ENCODE measurements at regions not wholly inside any gene's neighbourhood (a gene's known extent, or its start where the extent isn't known, plus 50 kb on each side); places are given as distances from the start of the nearest gene placed in this dataset.
"Not testable (repeated sequence)": the region's sequence is repeated elsewhere in the genome, so short reads cannot be mapped to it uniquely, and the experiment has no call there.

DNA sequence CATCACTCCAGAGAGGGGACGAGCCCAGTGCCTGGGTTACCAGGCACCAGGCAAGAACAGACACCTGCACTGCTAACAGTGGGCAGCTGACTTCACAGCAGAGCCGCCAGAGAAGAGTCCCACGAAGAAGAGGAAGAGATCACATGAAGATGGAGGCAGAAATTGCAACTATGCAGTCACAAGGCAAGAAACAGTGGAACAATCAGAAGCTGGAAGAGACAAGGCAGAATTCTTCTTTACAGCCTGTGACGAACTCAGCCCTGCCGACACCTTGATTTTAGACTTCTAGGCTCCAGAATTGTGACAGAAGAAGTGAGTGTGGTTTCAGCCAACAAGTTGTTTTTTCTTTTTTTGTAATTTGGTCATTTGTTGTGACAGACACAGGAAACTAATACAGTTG, 59.2 kb downstream of the IL12A start:
- DNase-seq (ENCODE audit: low spot score) = no peak

GRCh38 chr3:160049038-160049437, 60.4 kb downstream of the IL12A start:
- no peak for DNase-seq (ENCODE audit: low spot score)

GRCh38 chr3:160049565-160049964, 60.9 kb downstream of the IL12A start:
- DNase-seq (ENCODE audit: low spot score) = no peak

DNA sequence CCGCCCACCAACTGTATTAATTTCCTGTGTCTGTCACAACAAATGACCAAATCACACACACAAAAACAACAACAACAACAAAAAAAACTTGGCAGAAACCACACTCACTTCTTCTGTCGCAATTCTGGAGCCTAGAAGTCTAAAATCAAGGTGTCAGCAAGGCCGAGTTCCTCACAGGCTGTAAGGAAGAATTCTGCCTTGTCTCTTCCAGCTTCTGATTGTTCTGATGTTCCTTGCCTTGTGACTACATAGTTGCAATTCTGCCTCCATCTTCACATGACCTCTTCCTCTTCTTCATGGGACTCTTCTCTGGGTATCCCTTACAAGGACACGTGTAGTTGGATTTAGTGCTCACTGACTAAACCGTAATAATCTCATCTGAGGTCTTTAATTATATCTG, 61.4 kb downstream of the IL12A start:
- no peak for DNase-seq (ENCODE audit: low spot score)

GRCh38 chr3:160052385-160053047, 63.9 kb downstream of the IL12A start:
- DNase-seq (ENCODE audit: low spot score) = no peak

- no peak for DNase-seq (ENCODE audit: low spot score)
Measured at GRCh38 chr3:160053048-160053391, 64.4 kb downstream of the IL12A start.

DNA sequence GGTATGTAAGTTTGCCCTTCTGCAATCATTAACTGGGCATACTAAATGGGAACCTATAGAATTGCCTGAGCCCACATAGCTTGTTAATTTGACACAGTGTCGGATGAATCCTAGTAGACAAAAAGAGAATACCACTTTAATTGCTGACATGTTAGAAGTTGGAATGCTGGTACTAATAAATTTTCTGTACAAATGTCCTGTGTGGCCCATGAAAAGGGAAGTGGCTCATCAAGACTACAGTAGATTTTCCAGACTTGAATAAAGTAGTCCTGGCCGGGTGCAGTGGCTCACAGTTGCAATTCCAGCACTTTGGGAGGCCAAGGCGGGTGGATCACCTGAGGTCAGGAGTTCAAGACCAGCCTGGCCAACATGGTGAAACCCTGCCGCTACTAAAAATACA, 66.2 kb downstream of the IL12A start:
- not testable (repeated sequence) for DNase-seq (ENCODE audit: low spot score)

DNA sequence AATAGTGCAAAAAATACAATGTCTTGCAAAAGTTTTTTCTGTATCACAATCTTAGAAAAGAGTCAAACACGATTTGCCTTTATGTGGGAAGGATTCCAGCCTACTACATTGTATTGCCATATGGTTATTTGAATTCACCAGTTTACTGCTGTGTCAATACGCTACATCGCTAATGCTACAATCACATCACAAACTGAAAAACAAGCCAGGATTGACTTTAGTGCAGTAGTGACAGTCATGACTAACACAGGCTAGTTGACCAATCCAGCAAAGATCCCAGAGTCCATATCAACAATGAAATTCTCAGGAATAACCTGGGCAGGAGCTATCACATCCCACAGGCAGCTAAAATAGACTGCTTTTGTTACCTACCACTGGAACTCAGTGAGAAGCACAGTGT, 67.0 kb downstream of the IL12A start:
- no peak for DNase-seq (ENCODE audit: low spot score)

- DNase-seq (ENCODE audit: low spot score) = no peak
Measured at GRCh38 chr3:160057331-160057730, 68.7 kb downstream of the IL12A start.

DNA sequence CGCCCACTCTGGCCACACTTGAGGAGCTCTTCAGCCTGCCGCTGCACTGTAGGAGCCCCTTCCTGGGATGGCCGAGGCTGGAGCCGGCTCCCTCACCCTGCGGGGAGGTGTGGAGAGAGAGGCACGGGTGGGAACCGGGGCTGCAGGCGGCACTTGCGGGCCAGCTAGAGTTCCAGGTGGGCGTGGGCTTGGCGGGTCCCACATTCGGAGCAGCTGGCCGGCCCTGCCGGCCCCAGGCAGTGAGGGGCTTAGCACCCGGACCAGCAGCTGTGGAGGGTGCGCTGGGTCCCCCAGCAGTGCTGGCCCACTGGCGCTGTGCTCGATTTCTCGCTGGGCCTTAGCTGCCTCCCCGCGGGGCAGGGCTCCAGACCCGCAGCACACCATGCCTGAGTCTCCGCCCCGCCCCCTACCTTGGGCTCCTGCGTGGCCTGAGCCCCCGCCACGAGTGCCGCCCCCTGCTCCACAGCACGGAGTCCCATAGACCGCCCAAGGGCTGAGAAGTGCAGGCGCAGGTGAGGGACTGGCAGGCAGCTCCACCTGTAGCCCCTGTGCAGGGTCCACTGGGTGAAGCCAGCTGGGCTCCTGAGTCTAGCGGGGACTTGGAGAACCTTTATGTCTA, 71.9 kb downstream of the IL12A start:
- DNase-seq (ENCODE audit: low spot score) = no peak

DNA sequence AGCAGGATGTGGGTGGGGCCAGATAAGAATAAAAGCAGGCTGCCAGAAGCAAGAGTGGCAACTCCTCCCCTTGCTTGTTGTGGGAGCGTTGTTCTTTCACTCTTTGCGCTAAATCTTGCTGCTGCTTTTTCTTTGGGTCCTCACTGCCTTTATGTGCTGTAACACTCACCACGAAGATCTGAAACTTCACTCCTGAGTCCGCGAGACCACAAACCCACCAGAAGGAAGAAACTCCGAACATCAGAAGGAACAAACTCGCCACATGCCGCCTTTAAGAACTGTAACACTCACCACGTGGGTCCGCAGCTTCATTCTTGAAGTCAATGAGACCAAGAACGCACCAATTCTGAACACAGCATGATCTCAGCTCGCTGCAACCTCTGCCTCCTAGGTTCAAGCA, 72.9 kb downstream of the IL12A start:
- no peak for DNase-seq (ENCODE audit: low spot score)

GRCh38 chr3:160065282-160065681, 76.6 kb downstream of the IL12A start:
- no peak for DNase-seq (ENCODE audit: low spot score)

DNA sequence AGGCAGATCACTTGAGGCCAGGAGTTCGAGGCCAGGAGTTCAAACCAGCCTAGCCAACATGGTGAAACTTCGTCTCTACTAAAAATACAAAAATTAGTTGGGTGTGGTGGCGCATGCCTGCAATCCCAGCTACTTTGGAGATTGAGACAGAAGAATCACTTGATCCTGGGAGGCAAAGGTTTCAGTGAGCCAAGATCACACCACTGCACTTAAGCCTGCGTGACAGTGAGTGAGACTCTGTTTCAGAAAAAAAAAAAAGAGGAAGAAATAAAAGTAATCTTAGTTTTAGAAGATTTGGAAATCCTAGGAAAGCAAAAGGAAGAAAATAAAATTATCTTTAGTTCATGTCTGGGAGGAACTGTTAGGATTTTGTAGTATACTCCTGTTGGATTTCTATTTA, 77.2 kb downstream of the IL12A start:
- DNase-seq (ENCODE audit: low spot score) = no peak

GRCh38 chr3:160069986-160070385, 81.4 kb downstream of the IL12A start:
- DNase-seq (ENCODE audit: low spot score) = no peak

GRCh38 chr3:160076519-160076918, 87.9 kb downstream of the IL12A start:
- no peak for DNase-seq (ENCODE audit: low spot score)

GRCh38 chr3:160078533-160078932, 89.9 kb downstream of the IL12A start:
- DNase-seq (ENCODE audit: low spot score) = no peak

- no peak for DNase-seq (ENCODE audit: low spot score)
Measured at GRCh38 chr3:160081958-160082533, 93.4 kb downstream of the IL12A start.

GRCh38 chr3:160084998-160085397, 96.4 kb downstream of the IL12A start:
- DNase-seq (ENCODE audit: low spot score) = no peak

- no peak for DNase-seq (ENCODE audit: low spot score)
Measured at GRCh38 chr3:160088492-160089137, 100.0 kb downstream of the IL12A start.

DNA sequence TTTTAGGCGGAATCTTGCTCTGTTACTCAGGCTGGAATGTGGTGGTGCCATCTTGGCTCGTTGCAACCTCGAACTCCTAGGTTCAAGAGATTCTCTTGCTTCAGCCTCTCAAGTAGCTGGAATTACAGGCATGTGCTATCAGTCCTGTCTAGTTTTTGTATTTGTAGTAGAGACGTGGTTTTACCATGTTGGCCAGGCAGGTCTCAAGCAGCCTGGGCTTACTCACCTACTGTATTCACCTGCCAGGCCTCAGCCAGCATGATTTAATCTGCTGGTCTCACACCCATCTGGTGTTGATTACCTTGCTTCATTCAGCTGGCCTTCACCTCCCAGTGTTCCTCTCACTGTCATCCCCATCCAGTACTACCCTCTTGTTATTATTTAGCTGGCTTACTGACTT, 102.0 kb downstream of the IL12A start:
- DNase-seq (ENCODE audit: low spot score) = no peak

- no peak for DNase-seq (ENCODE audit: low spot score)
Measured at GRCh38 chr3:160091441-160091840, 102.8 kb downstream of the IL12A start.

DNA sequence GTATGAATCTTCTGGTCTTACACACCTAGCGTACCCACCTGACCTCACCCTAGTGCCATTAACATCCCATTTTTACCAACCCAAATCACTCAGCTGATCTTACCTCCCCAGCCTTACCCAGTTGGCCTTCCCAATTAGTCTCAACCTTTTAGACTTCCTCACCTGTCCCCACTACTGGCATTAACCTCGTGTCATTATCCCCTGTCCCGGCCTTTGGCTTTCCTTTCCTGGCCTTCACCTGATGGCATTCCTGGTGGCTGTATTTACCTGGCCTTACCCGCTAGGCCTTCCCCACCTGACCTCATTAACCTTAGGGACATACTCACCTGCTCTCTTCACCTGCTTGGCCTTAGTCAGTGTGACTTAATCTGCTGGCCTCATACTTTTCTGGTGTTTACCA, 104.1 kb downstream of the IL12A start:
- no peak for DNase-seq (ENCODE audit: low spot score)

DNA sequence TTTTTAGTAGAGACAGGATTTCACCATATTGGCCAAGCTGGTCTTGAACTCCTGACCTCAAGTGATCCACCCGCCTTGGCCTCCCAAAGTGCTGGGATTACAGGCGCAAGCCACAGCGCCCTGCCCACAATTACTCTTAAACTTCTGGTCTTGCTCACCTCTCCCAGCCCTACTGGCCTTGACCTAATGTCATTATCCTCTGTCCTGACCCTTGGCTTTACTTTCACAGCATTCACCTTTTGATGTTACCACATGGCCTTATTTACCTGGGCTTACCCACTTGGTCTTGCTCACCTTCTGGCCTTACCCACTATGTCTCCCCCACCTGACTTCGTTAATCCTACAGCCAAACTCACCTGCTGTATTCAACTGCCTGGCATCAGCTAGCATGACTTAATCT, 105.9 kb downstream of the IL12A start:
- DNase-seq (ENCODE audit: low spot score) = no peak

All from HuH-7.5 (cell line).